ENCODE measurements at regions not wholly inside any gene's neighbourhood (a gene's known extent, or its start where the extent isn't known, plus 50 kb on each side); places are given as distances from the start of the nearest gene placed in this dataset.
"Not testable (repeated sequence)": the region's sequence is repeated elsewhere in the genome, so short reads cannot be mapped to it uniquely, and the experiment has no call there.

DNA sequence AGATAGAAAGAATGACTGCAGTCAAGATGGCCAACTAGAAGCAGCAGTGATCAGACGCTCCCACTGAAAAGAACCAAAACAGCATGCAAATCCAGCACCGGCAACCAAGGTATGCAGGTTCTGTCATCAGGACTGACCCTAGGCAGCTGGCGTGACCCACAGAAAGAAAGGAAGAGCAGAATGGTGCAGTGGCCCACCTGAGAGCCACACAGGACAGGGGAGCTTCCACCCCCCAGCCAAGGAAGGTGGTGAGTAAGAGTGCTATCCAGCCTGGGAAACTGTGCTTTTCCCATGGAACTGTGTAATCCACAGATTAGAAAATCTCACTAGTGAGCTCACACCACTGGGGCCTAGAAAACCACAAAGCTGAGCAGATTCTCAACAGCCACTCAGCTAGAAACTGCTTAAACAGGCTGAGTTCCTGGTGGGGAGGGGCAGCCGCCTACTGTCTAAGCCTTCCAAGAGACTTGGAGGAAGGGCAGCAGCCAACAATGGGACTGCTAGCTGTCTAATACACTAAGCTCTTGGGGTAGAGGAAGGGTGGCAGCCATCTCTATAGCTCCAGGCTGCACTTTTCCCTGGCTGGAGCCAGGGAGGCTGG is 127.9 kb downstream of the EVA1A start:
- DNase-seq (ENCODE audit: low read depth in 2 of 2) = no peak

DNA sequence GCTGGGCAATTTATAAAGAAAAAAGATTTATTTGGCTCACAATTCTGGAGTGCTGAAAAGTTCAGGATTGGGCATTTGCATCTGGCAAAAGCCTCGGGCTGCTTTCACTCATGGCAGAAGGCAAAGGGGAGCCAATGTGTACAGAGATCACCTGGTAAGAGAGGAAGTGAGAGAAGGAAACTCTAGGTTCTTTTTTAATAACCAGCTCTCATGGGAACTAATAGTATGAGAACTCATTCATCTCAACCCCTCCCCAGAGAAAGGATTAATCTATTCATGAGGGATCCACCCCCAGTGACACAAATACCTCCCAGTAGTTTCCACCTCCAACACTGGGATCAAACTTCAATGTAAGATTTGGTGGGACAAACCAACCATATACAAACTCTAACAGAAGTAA is 129.0 kb downstream of the EVA1A start:
- no peak for DNase-seq (ENCODE audit: low read depth in 2 of 2)

DNA sequence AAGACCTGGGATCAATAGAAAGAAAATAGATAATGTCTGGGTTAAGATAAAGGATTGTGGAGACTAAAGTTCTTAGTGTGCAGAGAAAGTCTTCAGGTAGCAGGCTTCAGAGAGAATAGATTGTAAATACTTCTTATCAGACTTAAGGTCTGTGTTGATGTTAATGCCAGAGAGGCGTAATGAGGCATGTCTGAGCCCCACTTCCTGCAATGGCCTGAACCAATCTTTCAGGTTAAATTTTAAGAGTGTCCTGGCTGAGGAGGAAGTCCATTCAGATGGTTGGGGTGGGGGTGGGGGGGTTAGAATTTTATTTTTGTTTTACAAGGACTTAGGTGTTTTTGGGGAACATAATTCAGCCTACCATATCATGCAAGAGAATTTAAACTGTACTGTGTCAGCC is 129.5 kb downstream of the EVA1A start:
- DNase-seq (ENCODE audit: low read depth in 2 of 2) = no peak

DNA sequence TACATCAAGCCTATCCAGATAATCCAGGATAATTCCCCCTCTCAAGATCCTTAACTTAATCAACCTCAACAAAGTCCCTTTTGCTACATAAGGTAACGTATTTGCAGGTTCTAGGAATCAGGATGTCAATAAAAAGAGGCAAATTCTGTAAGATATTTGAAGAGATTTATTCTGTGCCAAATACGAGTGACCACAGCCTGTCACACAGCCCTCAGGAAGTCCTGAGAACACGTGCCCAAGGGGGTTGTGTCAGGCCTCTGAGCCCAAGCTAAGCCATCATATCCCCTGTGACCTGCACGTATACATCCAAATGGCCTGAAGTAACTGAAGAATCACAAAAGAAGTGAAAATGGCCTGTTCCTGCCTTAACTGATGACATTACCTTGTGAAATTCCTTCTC is 130.3 kb downstream of the EVA1A start:
- not testable (repeated sequence) for DNase-seq (ENCODE audit: low read depth in 2 of 2)

DNA sequence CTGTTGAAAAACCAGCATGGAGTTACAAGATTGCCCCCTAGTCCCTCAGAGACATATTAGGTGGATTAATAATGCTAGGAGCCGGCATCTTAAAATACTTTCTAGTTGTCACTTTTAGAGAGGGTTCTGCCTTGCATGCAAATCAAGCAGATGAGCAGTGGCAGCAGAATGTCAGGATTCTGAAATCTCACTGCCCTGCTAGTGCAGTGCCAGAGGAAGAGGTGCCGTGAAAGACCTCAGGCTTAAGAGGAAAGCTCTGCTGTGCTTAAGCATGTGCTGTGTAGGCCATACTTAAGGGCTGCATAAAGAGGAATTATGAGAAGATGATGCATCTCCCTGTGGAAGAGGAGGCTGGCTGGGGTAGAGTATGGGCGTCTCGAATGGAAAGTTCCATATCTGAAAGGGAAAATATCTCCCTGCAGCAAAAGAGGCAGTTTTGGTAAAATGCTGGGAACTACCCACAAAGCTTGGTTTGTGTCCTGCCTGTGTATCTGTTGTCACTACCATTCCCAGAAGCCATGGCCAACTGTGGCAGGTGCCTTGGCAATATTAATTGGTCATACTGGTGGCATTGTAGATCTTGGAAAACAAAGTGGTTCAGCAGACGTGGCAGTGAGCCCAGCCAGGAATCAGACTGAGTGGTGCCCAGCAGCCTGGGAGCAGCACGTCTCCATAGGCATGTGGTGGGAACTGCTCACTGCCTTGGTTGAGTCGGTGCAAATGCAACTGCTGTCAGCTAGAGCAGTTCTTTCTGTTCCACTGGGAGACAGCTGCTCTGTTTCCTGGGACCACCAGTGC is 131.9 kb downstream of the EVA1A start:
- DNase-seq (ENCODE audit: low read depth in 2 of 2) = no peak

DNA sequence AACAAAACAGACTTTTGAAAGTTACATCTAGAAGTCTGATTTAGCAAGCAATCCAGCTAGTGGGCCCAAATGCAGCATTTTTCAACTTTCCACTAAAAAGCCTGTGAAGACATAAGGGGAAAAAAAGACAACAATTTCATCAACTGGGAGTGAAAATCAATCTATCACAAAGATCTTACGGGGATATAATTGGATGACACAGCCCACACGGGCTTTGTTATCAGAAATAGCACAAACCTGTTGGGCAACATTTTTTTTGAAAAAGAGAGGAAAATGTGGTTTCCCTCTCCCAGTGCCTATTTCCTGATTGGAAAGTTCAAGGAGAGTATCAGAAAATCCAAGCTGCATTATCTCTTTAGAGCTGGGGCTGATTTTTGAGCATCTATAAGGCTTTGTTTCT is 132.7 kb downstream of the EVA1A start:
- DNase-seq (ENCODE audit: low read depth in 2 of 2) = no peak

DNA sequence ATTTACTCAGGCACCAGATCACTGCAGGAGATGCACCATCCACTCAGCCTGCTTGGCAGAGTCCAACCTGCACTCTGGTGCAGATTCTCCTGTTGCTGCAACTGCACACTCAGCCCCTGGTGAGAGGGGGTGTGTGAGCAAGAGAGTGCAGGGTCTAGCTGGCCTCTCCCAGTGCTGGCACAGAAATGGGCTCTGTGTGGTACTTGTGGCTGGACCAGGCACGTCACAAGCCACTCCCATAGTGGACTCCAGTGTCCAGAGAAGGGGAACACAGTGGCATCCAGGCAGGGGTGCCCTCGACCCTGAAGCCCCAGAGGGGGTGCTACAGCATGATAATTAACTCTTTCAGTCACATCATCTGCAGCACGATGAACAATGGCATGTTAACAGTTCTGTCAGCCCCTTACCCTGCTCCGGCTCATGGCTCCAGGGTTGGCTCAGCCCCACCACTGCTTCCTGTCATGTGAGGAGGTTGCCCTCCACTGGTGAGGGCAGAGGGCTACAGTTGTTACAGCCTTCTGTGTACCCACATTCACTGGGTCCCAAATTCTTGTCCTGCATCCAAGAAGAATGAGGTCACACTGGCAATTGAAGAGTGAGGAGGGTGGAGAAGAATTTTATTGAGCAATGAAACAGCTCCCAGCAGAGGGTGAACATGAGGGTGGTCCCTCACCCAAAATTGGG is 135.7 kb downstream of the EVA1A start:
- DNase-seq (ENCODE audit: low read depth in 2 of 2) = no peak

DNA sequence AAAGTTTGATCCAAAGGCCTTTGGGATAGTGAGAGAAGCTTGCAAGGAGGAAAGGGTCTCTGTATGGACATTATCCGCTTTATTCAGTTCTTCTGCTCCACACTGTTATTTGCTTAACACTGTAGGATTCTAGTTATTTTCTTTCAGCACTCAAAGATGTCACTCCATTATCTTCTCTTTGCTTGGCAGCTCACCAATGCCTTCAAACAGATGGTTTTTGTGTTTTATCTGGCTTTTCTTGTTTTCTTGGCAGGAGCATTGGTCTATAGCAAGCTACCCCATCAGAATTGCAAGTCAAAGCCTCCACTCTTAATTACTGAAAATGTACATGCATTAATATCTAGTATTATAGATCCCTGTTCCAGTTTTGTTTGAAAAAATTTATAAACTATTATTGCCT is 138.8 kb downstream of the EVA1A start:
- DNase-seq (ENCODE audit: low read depth in 2 of 2) = no peak

DNA sequence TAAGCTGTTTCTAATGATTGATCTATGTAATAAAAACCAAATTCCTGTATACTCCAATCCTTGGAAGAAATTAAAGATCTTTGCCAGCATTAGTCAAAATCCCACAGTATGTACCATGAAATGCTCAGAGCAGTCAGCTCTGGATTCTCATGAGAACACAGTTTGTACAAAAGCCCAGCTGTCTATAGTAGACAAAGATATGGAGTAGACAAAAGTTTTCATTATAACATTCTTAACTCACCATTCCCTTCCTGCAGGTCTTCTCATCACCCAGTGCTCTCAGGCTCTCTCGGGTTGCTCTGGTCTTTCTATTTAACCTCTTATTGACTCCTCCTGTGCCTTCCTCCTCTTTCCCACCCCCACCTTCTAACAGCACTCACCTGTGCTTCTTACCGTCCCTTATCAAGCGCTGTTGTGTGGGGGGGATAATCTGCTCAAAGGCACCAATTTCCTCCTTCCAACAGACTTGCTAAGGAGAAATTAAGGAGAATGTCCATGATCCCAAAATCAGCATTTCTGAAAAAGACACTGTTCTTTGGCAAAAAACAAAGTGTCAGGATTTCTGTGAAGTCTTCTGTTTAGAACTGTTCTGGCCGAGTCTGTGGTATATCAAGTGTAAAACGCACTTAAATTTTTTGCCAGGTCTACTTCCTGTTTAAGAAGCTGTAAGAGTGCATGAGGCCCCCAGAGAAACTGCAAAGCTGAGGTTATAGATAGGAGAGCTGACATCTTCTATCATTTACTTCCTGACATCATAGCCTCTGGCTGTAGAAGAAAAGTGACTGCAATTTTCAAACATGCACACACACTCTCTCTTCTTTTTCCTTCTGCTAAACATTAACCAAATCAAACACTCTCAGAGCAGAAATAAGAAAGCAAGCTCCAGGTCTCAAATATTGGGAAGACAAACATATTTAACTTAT is 144.1 kb downstream of the EVA1A start:
- no peak for DNase-seq (ENCODE audit: low read depth in 2 of 2)

DNA sequence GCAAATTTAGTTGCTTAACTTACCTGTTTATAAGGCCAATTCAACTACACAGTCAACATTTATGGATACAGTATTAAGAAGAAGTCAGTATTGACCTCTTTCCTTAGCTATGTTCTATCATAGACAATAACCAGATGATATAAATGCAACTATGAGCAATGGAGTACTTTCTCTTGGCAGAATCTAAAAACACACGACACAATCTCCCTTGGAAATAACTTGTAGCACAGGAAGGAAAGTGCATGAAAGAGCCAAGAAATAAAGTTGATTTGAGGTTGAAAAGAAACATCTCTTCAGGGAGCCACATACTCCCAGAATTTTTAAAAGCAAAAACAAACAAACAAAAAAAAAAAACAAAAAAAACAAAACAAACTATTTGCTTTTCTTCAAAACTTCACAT is 145.0 kb downstream of the EVA1A start:
- no peak for DNase-seq (ENCODE audit: low read depth in 2 of 2)

DNA sequence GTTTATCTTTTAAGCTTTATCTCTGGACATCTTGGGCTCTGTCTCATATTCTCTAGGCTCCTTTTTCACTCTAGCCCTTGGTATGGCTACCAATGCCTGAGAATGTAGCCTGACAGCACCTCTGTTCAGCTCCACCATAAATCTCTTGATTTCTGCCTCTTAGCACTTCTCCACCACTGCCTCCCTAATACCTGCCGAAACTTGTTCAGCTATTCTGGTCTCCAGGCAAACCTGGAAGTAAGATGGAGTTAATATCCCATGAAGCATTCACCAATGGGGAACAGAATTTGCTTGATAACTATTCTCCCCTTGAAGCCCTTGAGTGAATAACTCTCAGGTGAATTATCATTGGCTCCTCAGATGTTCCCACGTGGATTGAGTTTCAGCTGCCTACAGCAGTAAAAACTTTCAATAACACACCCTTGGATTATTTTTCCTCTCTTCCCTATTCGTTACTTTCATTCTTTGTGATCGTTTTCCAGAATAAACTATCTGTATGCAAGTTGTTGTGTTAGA is 145.6 kb downstream of the EVA1A start:
- no peak for DNase-seq (ENCODE audit: low read depth in 2 of 2)

DNA sequence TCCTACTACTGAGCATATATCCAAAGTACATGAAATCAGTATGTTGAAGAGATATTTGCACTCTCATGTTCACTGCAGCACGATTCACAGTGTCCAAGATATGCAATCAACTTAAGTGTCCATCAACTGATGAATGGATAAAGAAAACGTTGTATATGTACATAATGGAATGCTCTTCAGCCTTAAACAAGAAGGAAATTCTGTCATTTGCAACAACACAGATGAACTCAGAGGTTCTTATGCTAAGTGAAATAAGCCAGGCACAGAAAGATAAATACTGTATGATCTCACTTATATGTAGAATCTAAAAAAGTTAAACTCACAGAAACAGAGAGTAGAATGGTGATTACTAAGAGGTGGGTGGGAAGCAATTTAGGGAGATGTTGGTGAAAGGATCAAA is 149.2 kb downstream of the EVA1A start:
- no peak for DNase-seq (ENCODE audit: low read depth in 2 of 2)

DNA sequence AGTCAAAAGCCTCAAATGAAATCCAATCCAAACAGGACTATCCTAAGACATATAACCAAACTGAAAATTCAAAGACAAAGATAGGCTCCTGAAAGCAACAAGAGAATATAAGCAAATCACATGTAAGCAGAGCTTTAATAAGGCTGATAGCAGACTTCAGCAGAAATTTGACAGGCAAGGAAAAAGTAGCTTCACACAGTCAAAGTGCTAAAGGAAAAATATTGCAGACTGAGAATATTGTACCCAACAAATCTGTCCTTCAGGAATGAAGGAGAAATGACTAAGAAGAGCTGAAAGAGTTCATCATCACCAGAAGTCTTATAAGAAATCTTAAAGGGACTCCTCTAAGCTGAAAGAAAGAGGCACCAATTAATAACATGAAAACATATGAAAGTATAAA is 150.0 kb downstream of the EVA1A start:
- no peak for DNase-seq (ENCODE audit: low read depth in 2 of 2)

DNA sequence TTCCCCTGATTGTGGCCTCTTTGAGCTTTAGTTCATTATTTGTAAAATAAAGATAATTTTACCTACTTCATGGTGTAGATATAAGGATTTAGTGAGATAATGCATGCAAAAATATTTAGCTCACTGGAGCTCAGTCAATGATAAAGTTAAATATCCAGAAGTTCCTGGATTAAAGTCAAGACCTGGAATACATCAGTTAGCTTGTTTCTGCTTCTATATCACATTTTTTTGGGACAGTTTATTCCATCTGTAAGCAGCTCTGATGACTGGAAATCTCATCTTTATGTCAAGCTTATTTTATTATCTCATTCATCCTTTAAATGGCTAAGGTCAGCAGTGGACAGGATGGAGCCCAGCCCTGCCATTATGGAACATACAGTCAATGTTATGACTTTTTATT is 152.0 kb downstream of the EVA1A start:
- DNase-seq (ENCODE audit: low read depth in 2 of 2) = no peak

DNA sequence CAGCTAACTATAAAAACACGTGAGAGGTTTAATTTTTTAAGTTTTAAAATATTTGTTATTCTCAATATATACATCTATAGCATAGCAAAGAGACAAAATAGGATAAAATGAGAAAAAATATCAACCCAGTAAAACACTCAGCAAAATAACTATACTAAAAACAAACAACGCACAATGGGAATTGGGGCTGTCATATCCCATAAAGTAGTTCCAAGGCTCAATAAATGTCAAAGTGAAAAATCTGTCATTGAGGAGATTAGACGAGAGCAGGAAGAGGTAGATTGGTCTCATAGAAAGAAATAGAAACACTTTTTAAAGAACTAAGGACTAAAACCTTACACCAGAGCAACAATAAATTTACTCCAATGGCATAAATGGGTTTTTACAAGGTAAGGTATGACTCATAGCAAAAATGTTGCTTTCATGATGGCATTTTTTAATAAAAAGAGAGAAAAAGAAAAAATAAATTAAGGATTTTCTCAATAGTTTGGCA is 153.7 kb downstream of the EVA1A start:
- no peak for DNase-seq (ENCODE audit: low read depth in 2 of 2)

DNA sequence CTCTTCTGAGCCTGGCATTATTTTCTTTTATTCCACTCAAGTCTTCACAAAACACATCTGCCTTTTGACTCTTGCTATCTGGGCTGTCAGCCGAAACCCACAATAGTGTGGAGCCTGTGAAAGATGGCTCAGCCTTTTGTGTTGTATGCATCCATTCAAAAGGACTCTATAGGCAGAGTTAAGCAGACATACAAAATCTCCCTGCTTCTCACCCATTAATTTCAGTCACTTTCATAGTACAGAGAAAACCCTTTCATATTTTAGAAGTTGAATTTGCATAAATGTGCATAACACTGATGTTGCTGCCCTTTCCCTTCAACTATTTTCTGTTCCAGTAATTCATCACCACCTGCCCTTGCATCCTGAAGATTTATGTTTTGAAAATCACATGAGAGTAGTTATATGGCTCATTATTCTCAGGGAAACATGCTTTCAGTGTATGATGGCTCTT is 154.6 kb downstream of the EVA1A start:
- DNase-seq (ENCODE audit: low read depth in 2 of 2) = no peak

DNA sequence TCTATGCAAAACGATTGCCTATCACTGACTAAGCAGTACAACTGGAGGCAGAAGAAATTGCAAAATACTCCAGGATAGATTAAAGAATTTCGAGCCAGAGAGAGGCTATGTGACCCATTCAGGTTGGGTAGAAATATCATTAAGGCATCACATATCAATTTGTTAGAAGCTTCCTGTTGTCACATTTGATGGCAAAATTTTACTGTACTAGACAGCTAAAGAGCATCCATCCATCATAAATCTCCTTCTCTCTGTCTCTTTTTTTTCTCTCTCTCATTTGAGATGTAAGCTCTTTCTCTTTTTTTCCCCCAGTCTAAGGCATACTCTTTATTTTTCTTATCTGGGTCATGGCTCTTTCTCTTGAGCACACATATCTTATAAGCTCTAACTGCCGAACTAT is 155.7 kb downstream of the EVA1A start:
- no peak for DNase-seq (ENCODE audit: low read depth in 2 of 2)

DNA sequence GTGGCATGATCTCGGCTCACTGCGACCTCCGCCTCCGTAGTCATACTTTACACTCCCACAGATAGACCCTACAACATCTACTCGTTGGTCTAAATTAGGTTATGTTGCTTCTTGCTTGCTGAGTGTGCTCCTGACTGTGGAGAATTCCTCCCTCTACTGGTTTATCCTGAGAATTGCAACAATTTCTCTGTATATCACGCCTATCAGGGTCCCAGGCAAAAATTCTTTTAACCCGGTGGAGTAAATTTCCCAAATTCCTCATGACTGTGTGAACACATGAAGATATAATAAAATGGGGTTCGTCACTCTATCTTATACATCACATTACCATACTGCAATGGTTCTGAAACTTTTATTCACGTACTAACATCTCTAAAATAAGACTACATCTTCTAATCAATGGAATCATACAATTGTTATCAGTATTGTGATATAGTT is 156.7 kb downstream of the EVA1A start:
- peak; percentile 35 to 39 for DNase-seq (ENCODE audit: low read depth in 2 of 2)

DNA sequence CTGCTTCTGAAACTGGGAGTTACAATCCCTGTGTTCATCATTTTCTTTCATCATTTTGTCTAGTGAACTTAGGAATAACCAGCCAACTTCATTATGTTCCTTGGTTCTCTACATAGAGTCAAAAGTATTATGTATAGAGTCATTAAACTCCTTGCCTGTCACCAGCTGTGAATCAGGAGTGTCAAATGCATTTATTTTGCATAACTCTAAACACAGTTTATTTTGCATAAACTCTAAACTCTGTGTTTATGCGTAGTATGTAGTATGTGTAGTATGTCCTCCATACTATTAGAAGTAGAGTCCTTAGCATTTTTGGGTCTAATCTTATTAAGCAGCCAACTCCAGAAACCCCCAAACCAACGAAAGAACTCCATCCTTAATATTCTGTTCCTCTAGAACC is 164.4 kb downstream of the EVA1A start:
- DNase-seq (ENCODE audit: low read depth in 2 of 2) = no peak

DNA sequence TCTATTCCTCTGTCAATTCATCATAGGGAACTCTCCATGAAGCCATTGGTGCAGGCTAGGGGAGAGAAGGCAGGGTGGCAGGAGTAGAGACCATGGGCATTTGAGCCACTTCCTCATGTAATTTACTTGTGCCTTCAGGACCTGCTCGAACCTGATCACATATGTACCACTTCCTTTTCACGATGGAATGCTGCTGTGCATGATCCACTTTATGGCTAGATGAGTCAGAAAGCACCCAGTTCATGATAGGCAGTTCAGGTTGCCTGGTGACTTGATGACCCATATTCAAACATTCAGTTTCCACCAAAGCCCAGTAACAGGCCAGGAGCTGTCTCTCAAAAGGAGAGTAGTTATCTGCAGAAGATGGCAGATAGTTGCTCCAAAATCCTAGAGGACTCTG is 166.0 kb downstream of the EVA1A start:
- DNase-seq (ENCODE audit: low read depth in 2 of 2) = not testable (repeated sequence)

DNA sequence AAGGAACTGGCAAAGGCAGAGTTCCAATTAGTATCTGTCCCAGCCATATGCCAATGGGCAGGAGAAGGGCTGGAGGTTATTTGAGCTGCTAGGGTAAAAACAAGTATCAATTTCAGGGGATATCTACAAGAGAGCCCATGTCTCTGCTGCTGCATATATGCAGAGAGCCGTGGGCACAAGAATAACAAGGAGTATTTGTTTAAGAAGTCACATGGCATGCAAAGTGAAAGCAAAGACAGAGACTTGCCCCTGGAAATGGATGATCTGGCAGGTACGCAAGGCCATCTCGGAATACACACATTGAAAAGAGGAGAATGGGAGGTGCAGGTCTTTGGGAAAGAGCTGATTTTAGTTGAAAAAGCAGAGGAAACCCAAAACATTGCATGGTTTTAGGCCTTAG is 170.6 kb downstream of the EVA1A start:
- DNase-seq (ENCODE audit: low read depth in 2 of 2) = no peak

DNA sequence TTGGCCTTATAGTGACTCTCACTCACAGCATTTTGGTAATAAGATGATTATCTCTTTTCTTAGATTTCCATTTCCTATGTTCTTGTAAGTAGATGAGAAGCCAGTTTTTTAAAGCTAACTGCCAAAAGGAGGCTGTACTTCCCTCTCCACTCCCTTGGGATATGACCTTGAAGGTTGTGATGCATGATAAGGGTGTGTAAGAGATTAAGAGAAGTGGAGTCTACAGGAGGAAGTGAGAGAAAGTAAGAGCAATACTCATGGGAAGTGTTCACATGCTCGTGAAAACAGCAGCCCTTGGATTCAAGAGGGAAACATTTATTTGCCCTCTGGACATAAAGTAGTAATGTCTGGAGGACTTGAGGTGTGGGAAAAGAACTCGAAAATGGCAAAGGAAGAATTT is 171.5 kb downstream of the EVA1A start:
- no peak for DNase-seq (ENCODE audit: low read depth in 2 of 2)

All from fibroblast of skin of left quadriceps (primary cell).